Bronchial epithelial cell (primary cell): ENCODE measurements at regions not wholly inside any gene's neighbourhood (a gene's known extent, or its start where the extent isn't known, plus 50 kb on each side); places are given as distances from the start of the nearest gene placed in this dataset.

Experiments used
- DNase-seq: peaks from one replicate; pipeline ENCODE4 v3.0.0-alpha.2; 2010; ENCODE audit warnings: low read depth
- FAIRE-seq: peaks from 2 replicates; lab custom pipeline; 2011; peaks lifted over from hg19 to GRCh38; lab: Jason Lieb, UNC
- H3K27me3 ChIP-seq: 2 replicates; pipeline ENCODE4 v1.5.1; 2011; ENCODE audit warnings: low read length; ENCODE audit not compliant: control insufficient read depth, insufficient read depth
- H3K36me3 ChIP-seq: 2 replicates; pipeline ENCODE4 v1.5.1; 2011; ENCODE audit warnings: low read length; ENCODE audit not compliant: control insufficient read depth, insufficient read depth
- H3K4me3 ChIP-seq: 2 replicates; pipeline ENCODE4 v1.5.1; 2011; ENCODE audit warnings: mild to moderate bottlenecking, low read depth, low read length, control low read depth
- CTCF ChIP-seq: IDR thresholded peaks from 2 replicates; pipeline ENCODE4 v1.5.1; 2011; ENCODE audit warnings: mild to moderate bottlenecking, moderate library complexity, low read length, control low read depth, inconsistent platforms; ENCODE audit not compliant: insufficient read depth, severe bottlenecking

DNA sequence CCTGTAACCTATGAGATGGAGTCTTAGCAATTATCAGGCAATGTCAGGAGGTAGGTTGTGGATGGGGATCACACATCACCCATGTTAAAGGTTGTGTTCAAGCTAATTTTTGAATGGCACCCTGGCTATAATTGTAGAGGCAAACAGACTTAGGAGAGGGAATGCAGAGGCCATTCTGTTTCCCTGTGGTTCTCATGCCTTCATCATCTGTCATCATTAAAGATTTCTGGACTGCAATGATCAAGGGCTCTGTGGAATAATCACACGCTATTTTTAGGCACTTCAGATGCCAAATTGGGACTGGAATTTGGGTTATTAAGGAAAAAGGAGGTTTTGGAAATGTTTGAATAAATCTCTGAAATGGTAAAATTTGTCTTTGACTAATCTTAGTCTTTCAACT, 1065.4 kb downstream of the TAF11L14 start:
- H3K27me3 ChIP-seq = no peaks in the 10 kb centered on the region
- DNase-seq (no peak), FAIRE-seq (no peak)
- H3K36me3 ChIP-seq = no peaks in the 10 kb centered on the region
- no peak for TF ChIP-seq CTCF
- H3K4me3 ChIP-seq = no peak overlapping the region

GRCh38 chr5:18702821-18703220, 1068.6 kb downstream of the TAF11L14 start:
- no peak for FAIRE-seq

GRCh38 chr5:18712936-18713485, 1078.8 kb downstream of the TAF11L14 start:
- no peaks in the 10 kb centered on the region for H3K27me3 ChIP-seq
- no peak overlapping the region for H3K4me3 ChIP-seq
- H3K36me3 ChIP-seq = no peaks in the 10 kb centered on the region
- DNase-seq = no peak
- no peak for FAIRE-seq
- no peak for TF ChIP-seq CTCF

More at GRCh38 chr5:18702821-18703220, 1068.6 kb downstream of the TAF11L14 start:
- no peaks in the 10 kb centered on the region for H3K36me3 ChIP-seq
- no peak for TF ChIP-seq CTCF
- H3K4me3 ChIP-seq = no peak overlapping the region
- no peak for DNase-seq
- no peaks in the 10 kb centered on the region for H3K27me3 ChIP-seq

- Histone ChIP-seq H3K36me3 (no peaks in the 10 kb centered on the region), H3K4me3 (no peak overlapping the region), H3K27me3 (no peaks in the 10 kb centered on the region)
- TF ChIP-seq CTCF = no peak
- FAIRE-seq = no peak
- no peak for DNase-seq
Observed at GRCh38 chr5:18720002-18720401, 1085.7 kb downstream of the TAF11L14 start.

- Histone ChIP-seq H3K4me3 (no peak overlapping the region), H3K36me3 (no peaks in the 10 kb centered on the region), H3K27me3 (no peaks in the 10 kb centered on the region)
- no peak for TF ChIP-seq CTCF
- no peak for DNase-seq
- no peak for FAIRE-seq
Observed at GRCh38 chr5:18732556-18733479, 1098.6 kb downstream of the TAF11L14 start.
